GM21390 (cell line): ENCODE measurements at regions not wholly inside any gene's neighbourhood (a gene's known extent, or its start where the extent isn't known, plus 50 kb on each side); places are given as distances from the start of the nearest gene placed in this dataset.

Experiments used
- ATAC-seq: cut with Tn5 transposase; IDR thresholded peaks from one replicate; pipeline ENCODE4 v1.9.1; 2021; ENCODE audit not compliant: unreplicated experiment

GRCh38 chr16:5642436-5642835 is 544.8 kb upstream of the EEF2KMT start:
- ATAC-seq: no peak

- ATAC-seq: no peak
These were observed 544.4 kb upstream of the EEF2KMT start for GRCh38 chr16:5642011-5642410.

- ATAC-seq: no peak
These were observed 543.3 kb upstream of the EEF2KMT start for GRCh38 chr16:5640883-5641282.

GRCh38 chr16:5639531-5639930 is 541.9 kb upstream of the EEF2KMT start:
- no peak for ATAC-seq

- no peak for ATAC-seq
These were observed 537.7 kb upstream of the EEF2KMT start for GRCh38 chr16:5635331-5635730.

- no peak for ATAC-seq
These were observed 537.1 kb upstream of the EEF2KMT start for GRCh38 chr16:5634666-5635180.

GRCh38 chr16:5633845-5634440 is 536.3 kb upstream of the EEF2KMT start:
- ATAC-seq: no peak

- no peak for ATAC-seq
These were observed 524.8 kb upstream of the EEF2KMT start for GRCh38 chr16:5622234-5622884.

- ATAC-seq: no peak
These were observed 524.2 kb upstream of the EEF2KMT start for GRCh38 chr16:5621826-5622225.

GRCh38 chr16:5619304-5619703 is 521.7 kb upstream of the EEF2KMT start:
- ATAC-seq: no peak

- no peak for ATAC-seq
These were observed 519.2 kb upstream of the EEF2KMT start for GRCh38 chr16:5616841-5617240.

GRCh38 chr16:5615868-5616642 is 518.5 kb upstream of the EEF2KMT start:
- peak; percentile 64 for ATAC-seq

- ATAC-seq: no peak
These were observed 509.6 kb upstream of the EEF2KMT start for GRCh38 chr16:5607169-5607568.

GRCh38 chr16:5605404-5605803 is 507.8 kb upstream of the EEF2KMT start:
- no peak for ATAC-seq

GRCh38 chr16:5604770-5605169 is 507.2 kb upstream of the EEF2KMT start:
- no peak for ATAC-seq

- ATAC-seq: no peak
These were observed 506.2 kb upstream of the EEF2KMT start for GRCh38 chr16:5603836-5604235.

GRCh38 chr16:5601957-5602356 is 504.4 kb upstream of the EEF2KMT start:
- no peak for ATAC-seq

GRCh38 chr16:5598793-5599192 is 501.2 kb upstream of the EEF2KMT start:
- ATAC-seq: no peak

GRCh38 chr16:5595849-5596248 is 498.3 kb upstream of the EEF2KMT start:
- ATAC-seq: no peak

- no peak for ATAC-seq
These were observed 492.8 kb upstream of the EEF2KMT start for GRCh38 chr16:5590416-5590815.

GRCh38 chr16:5589812-5590373 is 492.3 kb upstream of the EEF2KMT start:
- ATAC-seq: no peak

GRCh38 chr16:5584109-5584508 is 486.5 kb upstream of the EEF2KMT start:
- no peak for ATAC-seq
